ENCODE measurements at regions not wholly inside any gene's neighbourhood (a gene's known extent, or its start where the extent isn't known, plus 50 kb on each side); places are given as distances from the start of the nearest gene placed in this dataset.

DNA sequence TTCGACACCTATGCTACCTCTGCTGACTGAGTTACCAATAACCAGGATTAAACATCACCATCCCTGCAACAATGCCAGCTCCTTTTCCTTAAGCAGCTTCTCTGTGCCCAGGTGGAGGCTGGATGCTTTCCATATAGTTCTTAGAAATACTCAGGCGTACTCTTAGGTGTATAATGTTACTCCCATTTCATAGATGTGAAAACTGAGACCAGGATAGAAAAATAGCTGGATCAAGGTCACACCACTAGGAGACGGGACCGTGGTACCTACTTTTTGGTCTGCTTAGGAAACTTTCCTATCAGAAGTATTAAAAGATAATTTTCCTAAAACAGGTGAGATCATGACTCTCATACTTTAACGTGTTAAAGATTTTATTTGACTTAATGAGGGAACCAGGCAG is 141.7 kb upstream of the RPL38 start:
- no peak for DNase-seq

DNA sequence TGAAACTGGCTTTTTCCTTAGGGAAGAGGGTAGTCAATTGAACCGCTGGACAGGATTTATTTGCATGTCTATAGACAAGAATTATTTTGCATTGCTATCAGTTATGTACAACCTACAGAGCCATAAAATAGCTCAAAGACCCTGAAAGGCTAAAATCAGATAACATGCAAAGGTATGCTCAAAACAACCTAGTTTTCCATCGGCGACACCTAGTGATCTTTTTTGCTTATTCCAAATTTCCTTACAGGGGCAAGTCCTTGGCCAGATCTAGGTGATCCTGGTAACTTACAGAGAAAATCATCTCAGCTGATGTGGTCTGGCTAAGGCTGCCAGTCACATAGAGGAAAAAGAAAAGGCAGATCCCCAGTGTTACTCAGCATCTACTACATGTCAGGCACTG is 141.2 kb upstream of the RPL38 start:
- DNase-seq, result no peak

DNA sequence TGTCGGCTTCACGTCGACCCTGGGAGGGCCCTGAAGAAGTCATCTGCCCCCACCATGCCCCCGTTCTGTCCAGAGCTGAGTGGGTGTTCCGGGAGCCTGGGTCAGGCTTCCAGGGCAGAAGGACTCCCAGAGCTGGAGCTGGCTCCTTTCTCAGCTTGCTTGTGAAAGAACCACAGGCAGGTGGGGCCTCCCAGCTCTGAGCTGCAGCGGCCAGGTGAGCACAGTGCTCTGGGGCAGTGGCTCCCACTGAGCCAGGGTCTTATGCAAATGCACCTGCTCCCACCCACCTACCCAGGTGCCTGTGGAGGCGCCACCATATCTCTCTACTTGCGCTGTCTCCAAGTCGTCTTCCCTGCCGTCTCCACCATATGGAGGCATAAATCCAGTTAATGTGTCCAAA is 140.0 kb upstream of the RPL38 start:
- DNase-seq, result no peak

DNA sequence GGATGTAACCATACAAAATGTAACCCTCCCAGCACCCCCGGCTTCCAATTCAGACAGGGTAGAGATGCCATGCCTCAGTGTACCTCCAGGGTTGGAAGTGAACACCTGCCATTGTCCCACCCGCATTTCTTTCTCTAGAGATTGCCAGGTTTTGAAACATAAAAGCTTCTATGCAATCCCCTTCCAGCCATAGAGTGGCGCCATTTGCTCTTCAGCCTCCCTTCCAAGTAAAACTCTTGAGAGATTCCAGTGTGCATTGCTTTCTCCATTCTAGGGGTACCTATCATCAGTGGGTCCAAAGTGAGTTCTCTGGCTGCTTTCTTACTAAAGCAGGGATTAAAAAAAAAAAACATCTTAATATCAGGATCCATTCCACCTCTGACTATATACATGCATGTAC is 133.1 kb upstream of the RPL38 start:
- DNase-seq, result no peak

DNA sequence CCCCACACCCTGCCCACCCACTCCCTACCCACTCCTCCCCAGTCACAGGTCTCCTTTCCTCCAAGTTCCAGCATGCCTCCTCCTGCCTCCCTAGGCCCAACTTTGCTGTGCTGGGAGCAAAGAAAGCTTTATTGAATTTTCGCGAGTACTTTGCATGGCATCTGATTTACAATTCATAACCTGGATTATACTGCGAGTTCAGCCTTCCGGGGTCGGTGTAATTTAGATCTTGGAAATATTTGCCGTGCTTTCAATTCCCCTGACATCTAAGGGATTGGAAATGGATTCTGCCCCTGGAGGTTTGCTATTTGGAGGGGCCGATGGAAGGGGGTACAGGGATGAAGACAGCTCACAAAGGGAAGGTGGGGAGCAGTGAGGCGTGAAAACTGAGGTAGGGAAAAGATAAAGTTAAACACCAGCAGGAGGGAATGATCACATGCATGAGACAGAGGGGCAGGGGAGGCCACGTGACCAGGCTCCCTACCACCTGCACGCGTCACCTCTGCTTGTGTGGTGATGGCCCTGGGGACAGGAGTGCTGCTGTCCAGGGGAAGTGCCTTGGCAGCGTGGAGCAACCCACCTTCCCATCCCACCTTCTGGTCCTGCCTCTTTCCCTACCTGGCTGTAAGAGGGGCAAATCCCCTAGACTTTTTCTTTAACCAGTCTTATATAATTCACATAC is 132.3 kb upstream of the RPL38 start:
- DNase-seq, result no peak

DNA sequence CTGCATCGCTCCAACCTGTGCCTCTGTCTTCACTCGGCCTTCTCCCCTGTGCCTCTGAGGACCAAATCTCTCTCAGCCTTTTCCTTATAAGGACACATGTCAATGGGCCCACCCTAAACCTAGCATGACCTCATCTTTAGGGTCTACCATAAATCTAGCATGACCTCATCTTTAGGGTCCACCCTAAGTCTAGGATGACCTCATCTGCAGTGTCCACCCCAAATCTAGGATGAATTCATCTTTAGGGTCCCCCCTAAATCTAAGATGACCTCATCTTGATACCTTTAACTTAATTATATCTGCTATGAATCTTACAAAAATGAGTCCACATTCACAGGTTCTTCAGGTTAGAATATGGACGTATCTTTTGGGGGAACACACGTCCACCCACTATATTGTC is 131.1 kb upstream of the RPL38 start:
- no peak for DNase-seq

DNA sequence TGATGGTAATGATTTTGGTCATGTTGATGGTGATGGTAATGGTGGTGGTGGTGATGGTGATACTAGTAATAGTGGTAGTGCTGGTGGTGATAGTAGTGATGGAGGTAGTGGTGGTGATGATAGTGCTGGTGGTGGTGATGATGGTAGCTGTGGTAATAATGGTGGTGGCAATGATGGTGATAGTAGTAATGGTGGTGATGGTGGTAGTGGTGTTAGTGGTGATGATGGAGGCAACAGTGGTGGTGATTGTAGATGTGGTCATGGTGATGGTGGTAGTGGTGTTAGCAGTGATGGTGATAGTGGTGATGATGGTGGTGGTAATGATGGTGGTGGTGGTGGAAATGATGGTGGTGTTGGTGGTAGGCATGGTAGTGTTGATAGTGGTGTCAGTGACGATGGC is 127.0 kb upstream of the RPL38 start:
- DNase-seq, result no peak

DNA sequence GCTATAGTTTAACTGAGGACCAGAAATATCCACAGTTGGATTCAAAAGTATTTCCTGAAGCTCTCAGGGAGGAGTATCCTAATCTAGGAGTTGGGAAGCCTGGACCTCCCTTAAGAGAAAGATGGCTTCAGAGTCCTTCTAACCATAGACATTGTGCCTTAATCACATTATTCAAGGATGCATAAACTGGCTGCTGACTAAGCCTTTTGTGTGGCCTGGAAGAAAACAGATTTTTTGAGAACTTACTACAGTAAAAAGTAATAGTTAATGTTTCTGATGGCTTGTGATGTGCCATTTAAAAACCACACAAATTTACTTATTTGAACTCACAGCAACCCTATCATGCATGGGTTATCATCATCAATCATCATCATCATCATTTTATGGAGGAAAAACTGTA is 126.2 kb upstream of the RPL38 start:
- DNase-seq, result no peak

DNA sequence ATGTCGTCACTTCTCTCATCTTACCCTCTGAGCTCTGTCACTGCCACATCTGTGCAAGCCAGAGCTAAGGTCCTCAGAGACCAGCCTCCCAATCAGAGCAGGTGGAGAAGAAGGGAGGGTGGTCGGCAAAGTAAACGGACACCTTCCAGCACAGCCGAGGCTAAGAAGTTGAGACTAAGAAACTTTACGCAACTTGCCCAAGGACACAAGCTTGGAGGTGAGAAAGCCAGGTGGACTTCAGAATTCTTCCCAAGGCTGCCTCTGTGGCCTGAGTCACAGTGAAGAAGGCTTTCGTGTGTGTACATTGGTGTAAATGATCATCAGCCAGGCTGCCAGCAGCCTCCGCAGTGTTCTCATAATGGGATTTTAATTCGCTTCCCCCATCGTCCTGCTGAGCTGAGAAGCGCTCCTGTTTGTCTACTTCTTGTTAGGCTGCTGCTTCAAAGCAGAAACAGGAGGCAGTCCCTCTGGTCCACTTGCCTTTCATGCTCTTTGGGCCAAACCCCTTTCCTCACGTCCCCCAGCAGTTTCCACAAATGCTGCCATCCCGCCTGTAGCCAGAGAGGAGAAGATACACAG is 125.0 kb upstream of the RPL38 start:
- DNase-seq, result no peak

DNA sequence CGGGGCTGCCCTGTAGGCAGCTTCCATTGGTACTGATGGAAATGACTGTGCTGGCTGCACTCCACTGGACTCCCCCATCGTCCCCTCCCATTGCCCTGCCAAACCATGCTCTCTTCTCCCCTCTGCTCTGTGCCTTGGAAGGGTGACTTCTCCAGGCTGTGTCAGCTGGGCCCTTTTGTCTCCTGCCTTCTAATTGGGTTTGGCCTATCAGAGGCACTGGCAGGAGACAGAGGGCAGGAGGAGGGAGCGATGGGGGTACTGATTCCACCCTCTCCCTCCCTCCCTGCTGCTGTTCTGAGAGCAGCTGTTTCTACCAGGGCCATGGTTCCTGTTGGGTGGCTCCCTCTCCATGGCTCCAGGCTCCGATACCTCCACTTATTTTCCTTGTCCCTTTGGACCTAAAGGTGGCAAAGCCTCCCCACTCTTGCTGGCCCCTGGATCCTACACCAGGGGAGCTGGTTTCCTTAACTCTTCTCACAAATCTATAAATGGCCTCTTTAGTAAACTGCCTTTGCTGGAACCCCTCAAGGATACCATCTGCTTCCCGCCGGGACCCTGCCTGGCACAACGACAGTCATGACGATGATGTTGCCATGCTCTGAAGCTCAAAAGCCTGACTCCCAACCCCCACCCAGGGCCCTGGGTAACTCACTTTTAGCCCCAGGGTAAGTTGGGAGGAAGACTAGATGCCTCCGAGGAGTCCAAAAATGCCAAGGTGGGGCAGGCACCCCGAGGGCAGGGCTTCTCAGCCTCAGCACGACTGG is 123.8 kb upstream of the RPL38 start:
- DNase-seq, result no peak

DNA sequence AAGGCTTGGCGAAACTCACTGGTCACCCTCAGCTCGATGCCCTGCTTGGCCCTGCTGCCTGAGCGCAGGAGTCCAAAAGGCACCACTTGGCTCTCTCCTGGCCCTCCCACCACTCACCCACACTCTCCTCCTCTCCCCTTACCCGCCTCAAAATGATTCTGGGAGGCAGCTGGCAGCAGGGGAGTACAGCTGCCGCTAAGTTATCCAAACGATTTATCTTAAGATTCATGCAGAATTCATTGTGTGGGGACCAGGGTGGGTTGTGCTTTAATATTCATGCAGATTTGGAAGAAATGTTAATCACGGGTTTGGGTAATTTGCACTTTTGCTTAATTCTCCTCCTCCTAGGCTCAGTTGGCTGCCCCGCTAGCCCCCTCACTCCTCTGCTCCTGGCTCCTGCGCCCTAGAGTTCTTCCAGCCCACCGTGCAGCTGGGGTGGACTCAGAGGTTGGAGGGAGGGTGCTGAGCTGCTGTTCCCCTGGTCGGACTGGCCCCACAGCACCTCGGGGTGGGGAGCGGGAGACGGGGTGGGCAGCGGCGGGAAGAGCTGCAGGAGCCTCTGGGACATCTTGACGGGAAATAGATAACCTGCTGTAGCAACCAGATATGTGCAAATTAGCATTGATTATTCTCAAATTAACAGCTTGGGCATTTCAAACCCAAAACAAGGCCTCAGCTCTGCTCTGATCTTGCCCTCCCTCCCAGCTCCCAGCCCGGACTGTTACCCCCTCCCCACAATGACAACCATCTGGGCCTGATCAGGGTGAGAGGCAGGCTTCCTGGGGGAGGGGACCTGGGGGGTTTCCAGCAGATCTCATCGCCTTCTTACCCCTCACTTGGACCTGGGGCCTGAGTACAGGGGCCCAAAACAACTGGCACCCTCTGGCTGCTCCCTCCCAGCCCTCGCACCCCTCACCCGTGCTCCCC is 122.6 kb upstream of the RPL38 start:
- no peak for DNase-seq

DNA sequence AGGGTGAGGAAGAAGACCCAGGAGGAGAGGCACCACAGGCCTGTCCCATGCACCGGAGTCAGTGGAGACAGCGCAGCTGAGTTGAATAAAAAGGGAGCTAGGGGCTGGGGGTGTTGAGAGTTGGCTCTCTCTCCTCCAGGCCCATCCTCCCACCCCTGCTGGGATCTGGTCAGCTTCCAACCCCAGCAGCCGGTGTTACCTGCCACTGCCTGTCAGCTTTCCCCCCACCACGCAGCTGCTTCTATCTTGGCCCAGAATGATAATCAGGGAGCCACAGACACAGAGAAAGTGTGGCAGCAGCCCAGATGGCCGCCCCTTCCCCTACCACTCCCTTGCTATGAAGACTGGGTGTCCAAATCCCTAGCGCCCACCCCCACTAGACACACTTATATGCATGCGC is 120.6 kb upstream of the RPL38 start:
- no peak for DNase-seq

DNA sequence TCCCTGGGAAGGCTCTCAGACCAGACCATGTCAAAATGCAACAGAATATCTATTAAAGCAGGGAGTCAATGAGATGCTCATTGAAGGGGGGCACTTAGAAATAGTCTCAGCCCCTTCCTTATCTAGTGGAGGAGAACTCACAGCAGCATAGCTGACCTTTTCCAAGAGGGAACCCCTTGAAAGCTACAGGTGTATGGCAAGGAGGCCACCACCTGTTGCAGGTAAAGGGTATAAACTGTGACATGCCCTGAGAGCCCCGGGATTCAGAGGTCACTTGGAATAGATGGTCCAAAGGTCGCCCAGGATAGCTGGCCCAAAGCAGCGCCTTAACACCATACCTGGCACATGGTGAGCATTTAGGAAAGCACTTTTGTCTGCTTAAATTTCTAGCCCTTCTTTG is 120.2 kb upstream of the RPL38 start:
- DNase-seq, result no peak

DNA sequence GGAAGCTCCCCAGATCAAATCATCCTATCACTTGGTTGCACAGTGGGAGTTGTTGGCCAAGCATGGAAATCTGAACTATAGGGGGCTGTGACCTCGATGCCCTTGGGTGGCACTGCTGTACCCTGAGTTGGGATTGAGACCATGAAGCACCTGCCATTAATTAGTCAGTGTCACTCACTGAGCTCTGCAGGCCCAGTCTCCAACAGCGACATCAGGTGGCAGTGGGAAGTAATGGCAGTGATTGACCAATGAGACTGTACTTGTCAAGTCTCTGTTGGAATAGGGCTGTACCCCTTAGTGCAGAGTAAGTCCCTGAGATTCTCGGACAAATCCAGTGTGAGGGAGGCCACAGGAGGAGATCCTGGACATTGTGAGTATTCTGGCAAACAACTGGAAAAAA is 118.0 kb upstream of the RPL38 start:
- DNase-seq, result no peak

DNA sequence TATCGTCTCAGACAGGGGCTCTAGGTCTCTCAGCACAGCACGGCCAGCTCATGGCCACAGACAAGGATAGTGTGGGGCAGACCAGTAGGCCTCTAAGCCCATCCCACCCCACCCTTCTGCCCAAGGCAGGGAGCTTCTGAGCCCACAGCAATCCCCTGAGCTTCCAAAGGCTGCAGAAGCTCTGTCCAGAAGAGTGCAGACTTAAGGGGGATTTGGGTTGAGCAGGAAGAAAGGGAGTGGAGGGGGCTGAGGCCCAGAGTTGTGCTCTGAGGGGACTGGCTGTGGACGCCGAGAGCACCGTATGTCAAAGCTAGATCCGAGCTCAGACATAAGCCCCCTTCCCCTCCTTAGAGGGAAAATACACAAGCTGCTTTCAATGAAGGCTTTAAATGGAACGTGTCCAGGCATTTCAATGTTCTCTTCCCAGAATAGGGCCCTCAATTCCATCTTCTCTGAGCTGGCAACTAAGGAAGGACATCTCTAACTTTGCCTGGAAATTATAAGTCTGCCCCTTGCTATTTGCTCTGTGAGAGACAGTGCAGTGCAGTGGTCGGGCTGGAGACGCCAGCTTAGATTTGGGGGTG is 116.4 kb upstream of the RPL38 start:
- DNase-seq, result no peak

DNA sequence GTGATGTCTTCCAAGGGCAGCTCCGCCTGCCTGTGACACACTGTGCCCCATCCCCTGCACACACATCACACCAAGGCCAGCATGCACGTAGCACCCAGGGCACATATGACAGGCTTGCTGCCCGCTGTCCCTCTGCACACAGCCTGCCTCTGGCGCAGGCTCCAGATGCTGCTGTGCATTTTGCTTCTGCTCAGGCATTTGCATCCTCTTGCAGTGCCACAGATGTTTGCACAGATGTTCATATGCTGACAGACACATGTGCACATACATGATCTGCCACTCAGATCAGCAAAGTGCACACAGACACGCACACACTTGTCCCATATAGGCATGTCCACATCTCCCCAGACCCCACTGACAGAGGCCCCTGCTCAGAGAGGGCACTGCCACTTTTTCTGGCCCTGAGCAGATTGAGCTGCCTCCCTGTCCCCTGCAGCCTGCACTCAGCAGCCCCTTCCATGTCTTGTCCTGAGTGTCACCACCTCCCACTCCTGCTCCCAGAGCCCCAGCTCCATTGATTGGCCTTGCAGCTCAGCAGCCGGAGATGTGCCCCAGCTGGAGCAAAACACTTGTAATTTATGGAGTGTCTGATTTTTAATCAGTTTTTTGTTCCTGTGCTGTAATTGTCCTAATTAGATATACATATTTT is 115.1 kb upstream of the RPL38 start:
- DNase-seq, result no peak

DNA sequence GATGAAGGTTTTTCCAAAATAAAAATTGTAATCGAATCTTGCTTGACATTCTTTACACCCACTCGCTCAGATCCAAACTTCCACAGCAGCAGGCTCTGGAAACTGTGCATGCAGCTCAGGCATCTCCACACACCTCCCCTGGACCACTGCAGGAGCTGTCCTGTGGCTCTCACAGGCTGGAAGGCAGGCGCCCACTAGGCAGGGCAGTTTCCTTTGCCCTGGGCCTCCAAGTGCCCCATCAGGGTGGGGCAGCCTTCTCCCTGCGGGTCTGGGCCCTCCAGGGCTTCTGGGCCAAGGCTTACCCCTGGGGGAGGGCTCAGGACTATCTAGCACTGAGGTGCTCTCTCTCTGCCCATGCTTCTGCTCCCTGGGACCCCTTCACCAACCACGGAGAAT is 114.5 kb upstream of the RPL38 start:
- DNase-seq, result no peak

DNA sequence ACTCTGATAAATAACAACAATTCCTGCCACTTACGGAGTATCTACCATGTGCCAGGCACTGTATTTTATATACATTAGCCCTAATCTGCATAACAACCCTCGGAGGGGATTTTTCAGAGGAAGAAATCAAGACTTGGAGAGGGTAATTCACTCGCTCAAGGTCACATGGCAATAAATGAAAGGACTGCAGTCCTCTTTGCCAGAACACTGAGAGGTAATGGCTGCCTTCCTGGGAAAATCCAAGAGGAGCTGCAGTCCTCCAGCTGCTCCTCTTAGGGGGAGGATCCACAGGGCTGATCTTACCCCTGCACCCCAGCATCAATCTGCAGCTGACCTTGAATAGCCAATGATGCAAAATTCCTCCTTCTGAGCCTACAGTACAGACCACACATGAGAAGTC is 114.1 kb upstream of the RPL38 start:
- no peak for DNase-seq

DNA sequence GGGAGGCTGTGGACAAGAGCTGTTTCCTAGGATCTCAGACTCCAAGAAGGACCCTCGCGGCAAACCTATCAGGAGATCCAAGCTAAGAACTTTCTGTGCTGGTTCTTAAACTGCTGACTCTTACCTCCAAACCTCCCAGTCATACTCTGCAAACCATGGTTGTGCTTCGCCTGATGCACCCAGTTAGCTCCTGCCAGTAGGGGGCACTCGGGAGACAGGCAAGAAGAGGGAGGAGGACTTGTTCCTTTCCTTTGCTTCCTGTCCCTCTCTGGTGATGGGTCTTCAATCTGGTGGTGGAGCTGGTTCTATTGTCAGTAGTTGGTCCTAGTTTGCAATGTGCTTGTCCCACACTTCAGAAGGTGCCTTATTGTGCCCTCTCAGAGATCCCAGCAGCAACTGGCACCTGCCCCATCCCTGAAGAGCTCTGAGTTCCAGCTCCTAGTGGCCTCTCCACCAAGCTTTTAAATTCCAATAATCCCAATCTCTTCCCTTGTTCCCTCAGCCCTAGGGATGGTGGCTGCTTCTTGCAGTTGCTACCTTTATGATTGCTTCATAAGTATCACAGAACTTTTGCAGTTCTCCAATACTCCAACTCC is 113.5 kb upstream of the RPL38 start:
- DNase-seq, result peak; percentile 21

DNA sequence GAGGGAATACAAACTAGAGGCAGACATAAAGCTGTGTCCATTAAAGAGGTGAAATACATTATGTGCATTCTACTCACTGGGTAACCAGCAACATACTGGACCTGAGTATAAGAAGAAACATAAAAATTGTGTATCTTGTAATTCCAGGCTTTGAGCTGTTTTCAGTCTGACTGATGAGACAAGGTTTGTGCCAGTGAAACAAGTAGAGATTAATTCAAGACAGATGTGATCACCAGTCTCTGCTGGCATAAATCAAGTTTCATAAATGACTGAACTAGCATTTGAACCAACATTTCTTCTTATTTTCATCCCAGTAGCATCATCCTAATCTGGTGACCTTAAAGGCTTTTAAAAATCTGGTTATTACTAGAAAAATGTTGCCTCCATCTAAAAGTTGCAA is 108.8 kb upstream of the RPL38 start:
- DNase-seq, result no peak

DNA sequence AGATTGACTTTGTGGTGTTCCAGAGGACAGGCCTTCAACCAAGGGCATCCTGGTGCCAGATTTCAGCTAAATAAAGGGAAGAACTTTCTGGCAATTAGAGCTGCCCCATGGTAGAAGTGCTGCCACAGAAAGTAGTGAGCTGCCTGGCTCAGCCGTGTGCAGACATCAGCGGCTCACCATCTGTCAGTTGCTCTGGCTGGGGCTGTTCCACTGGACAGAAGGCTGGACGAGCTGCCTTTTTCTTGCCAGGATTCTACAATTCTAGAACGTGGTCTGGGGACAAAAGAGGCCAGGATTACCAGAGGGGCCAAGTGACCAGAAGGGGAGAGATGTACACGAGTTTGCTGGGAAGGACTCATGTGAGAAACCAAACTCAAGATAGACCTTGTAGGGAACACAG is 107.0 kb upstream of the RPL38 start:
- no peak for DNase-seq

Measured in NCI-H2107 (cell line).